GM12878 (cell line): ENCODE measurements at regions not wholly inside any gene's neighbourhood (a gene's known extent, or its start where the extent isn't known, plus 50 kb on each side); places are given as distances from the start of the nearest gene placed in this dataset.

ENCODE experiments used
- ATAC-seq: fragments of 200-7000 bp; cut with Tn5 transposase; 3 replicates; pipeline ENCODE4 v1.9.1; 2020; ENCODE audit warnings: mild to moderate bottlenecking, moderate library complexity
- BruUV-seq: library from RNA; stranded (reverse); fragments of 400-500 nt; replicated peaks from 2 replicates; lab custom pipeline; 2021; lab: Mats Ljungman, UMichigan
- CTCF ChIA-PET: fragments of 300-600 bp; sonication (Branson Sonifier 250); formaldehyde crosslinking; extraction: SDS; loops from one replicate; lab custom pipeline; 2021; ENCODE audit warnings: inconsistent platforms; lab: Yijun Ruan, JAX
- POLR2A ChIA-PET: fragments of 350-600 bp; formaldehyde crosslinking; extraction: SDS; loops from one replicate; lab custom pipeline; 2021; ENCODE audit warnings: inconsistent platforms; lab: Charles Lee
- RAD21 ChIA-PET: fragments of 300-600 bp; sonication (Branson Sonifier 250); formaldehyde crosslinking; loops from one replicate; lab custom pipeline; 2023; ENCODE audit warnings: antibody characterized with exemption; ENCODE audit not compliant: unreplicated experiment; lab: Charles Lee
- SMC1A ChIA-PET: fragments of 300-600 bp; sonication (Branson Sonifier 250); formaldehyde crosslinking; loops from one replicate; lab custom pipeline; 2023; ENCODE audit not compliant: unreplicated experiment, uncharacterized antibody; lab: Charles Lee
- DNase-seq: peaks from one replicate; pipeline ENCODE4 v3.0.0-alpha.2; 2011; ENCODE audit warnings: low read depth, low spot score
- FAIRE-seq: peaks from 3 replicates; lab custom pipeline; 2011; peaks lifted over from hg19 to GRCh38; lab: Jason Lieb, UNC
- H2AFZ ChIP-seq: 2 replicates; pipeline ENCODE4 v1.6.0; 2011; ENCODE audit warnings: low read depth, low read length, control low read depth; ENCODE audit not compliant: control insufficient read depth
- H3K27ac ChIP-seq: 2 replicates; pipeline ENCODE4 v1.5.1; 2011; ENCODE audit warnings: control low read depth; ENCODE audit not compliant: control insufficient read depth, insufficient read depth
- H3K27me3 ChIP-seq, 2 experiments: replicated peaks in 1 of 2; 2 replicates each; pipeline versions ENCODE4 v1.6.0 to v1.6.1; 2011; ENCODE audit warnings: low read length in 1 of 2; ENCODE audit not compliant: control insufficient read depth in 2 of 2, insufficient read depth in 2 of 2
- H3K36me3 ChIP-seq, 2 experiments: 2 replicates each; pipeline ENCODE4 v1.5.1; 2011; ENCODE audit warnings: low read length in 1 of 2; ENCODE audit not compliant: control insufficient read depth in 2 of 2, insufficient read depth in 2 of 2
- H3K4me1 ChIP-seq: 2 replicates; pipeline ENCODE4 v1.6.1; 2011; ENCODE audit warnings: mild to moderate bottlenecking, low read length, moderate library complexity, mixed read lengths; ENCODE audit not compliant: control insufficient read depth, insufficient read depth
- H3K4me2 ChIP-seq: 2 replicates; pipeline ENCODE4 v1.6.0; 2011; ENCODE audit warnings: control low read depth; ENCODE audit not compliant: control insufficient read depth, insufficient read depth
- H3K4me3 ChIP-seq: fragments of 200-600 bp; sonication (generic); 2 replicates; pipeline ENCODE4 v1.5.1; 2016
- H3K79me2 ChIP-seq: 2 replicates; pipeline ENCODE4 v1.6.0; 2011; ENCODE audit warnings: low read length; ENCODE audit not compliant: control insufficient read depth, insufficient read depth
- H3K9ac ChIP-seq: 2 replicates; pipeline ENCODE4 v1.8.0; 2011; ENCODE audit warnings: low read length, control low read depth, mixed read lengths; ENCODE audit not compliant: control insufficient read depth, insufficient read depth
- H3K9me3 ChIP-seq: replicated peaks from 3 replicates; pipeline ENCODE4 v1.5.1; 2011; ENCODE audit warnings: mild to moderate bottlenecking, low read length; ENCODE audit not compliant: control insufficient read depth, insufficient read depth
- H4K20me1 ChIP-seq: 2 replicates; pipeline ENCODE4 v1.6.0; 2011; ENCODE audit not compliant: control insufficient read depth, insufficient read depth
- BCL3 ChIP-seq: IDR thresholded peaks from 2 replicates; pipeline ENCODE4 v1.6.1; 2011; ENCODE audit warnings: borderline replicate concordance, low read depth, mild to moderate bottlenecking, moderate library complexity, low read length; ENCODE audit not compliant: insufficient read depth, poor library complexity, severe bottlenecking
- ZNF592 ChIP-seq: fragments of 450-650 bp; IDR thresholded peaks from 2 replicates; pipeline ENCODE4 v1.6.1; 2017; ENCODE audit warnings: mild to moderate bottlenecking, moderate library complexity
- WGBS: methylation state at CpG from one replicate; pipeline ENCODE4 v1.1.6; 2016; ENCODE audit warnings: low lambda C conversion rate; ENCODE audit not compliant: insufficient replicate concordance, insufficient coverage; ENCODE audit errors: missing lambda C conversion rate; 5-methylcytosine and 5-hydroxymethylcytosine counted together
- in situ Hi-C: fragments of 300-500 bp; cut with MboI; formaldehyde crosslinking; loops from 9 replicates; pipeline ENCODE4 v1.14.3; 2018; ENCODE audit warnings: mixed read lengths
- intact Hi-C: fragments of 100-400 bp; cut with micrococcal nuclease; formaldehyde crosslinking; loops from one replicate; pipeline ENCODE4 v1.14.2; 2022; ENCODE audit not compliant: unreplicated experiment

GRCh38 chr13:106384516-106384915 lies 150.9 kb downstream of the EFNB2 start:
- Histone ChIP-seq H3K36me3 (no peaks in the 10 kb centered on the region), H3K27me3 (no peaks in the 10 kb centered on the region), H4K20me1 (no peaks in the 10 kb centered on the region), H3K79me2 (no peaks in the 10 kb centered on the region), H3K4me2 (no peak overlapping the region), H3K9me3 (no peaks in the 10 kb centered on the region), H3K4me1 (no peaks in the 10 kb centered on the region), H2AFZ (no peak overlapping the region), H3K9ac (no peak overlapping the region), H3K27ac (no peak overlapping the region), H3K4me3 (no peak overlapping the region)
- intact Hi-C loops, result no loop called here
- ChIA-PET RAD21 (interaction anchor here (1.5 kb wide), 1 partner anchor 26 kb away, joined by 3 read pairs; no protein-coding TSS in a partner anchor), CTCF (no interaction called here), POLR2A (interaction anchor here (1.4 kb wide), 1 partner anchor 10 kb away, joined by 3 read pairs; no protein-coding TSS in a partner anchor), SMC1A (no interaction called here)
- no peak for DNase-seq
- TF ChIP-seq BCL3 (no peak), ZNF592 (no peak)
- no peak for ATAC-seq
- WGBS, result 20% methylated on average over 4 of the region's 4 CpGs
- no TSS peak for BruUV-seq
- in situ Hi-C loops, result no loop called here
- no peak for FAIRE-seq
